ENCODE measurements at regions not wholly inside any gene's neighbourhood (a gene's known extent, or its start where the extent isn't known, plus 50 kb on each side); places are given as distances from the start of the nearest gene placed in this dataset.

GRCh38 chr7:96638669-96639068, 71.0 kb downstream of the SEM1 start (continued):
- TF ChIP-seq RUNX3 (IDR thresholded peaks at IDR 0.05; ENCODE audit: low read length), result no peak
- no peak for TF ChIP-seq STAT1 (conservative IDR thresholded peaks at IDR 0.05)
- TF ChIP-seq HDAC2 (IDR thresholded peaks at IDR 0.05), result no peak
- TF ChIP-seq, protein P1, sequence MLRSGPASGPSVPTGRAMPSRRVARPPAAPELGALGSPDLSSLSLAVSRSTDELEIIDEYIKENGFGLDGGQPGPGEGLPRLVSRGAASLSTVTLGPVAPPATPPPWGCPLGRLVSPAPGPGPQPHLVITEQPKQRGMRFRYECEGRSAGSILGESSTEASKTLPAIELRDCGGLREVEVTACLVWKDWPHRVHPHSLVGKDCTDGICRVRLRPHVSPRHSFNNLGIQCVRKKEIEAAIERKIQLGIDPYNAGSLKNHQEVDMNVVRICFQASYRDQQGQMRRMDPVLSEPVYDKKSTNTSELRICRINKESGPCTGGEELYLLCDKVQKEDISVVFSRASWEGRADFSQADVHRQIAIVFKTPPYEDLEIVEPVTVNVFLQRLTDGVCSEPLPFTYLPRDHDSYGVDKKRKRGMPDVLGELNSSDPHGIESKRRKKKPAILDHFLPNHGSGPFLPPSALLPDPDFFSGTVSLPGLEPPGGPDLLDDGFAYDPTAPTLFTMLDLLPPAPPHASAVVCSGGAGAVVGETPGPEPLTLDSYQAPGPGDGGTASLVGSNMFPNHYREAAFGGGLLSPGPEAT (IDR thresholded peaks at IDR 0.05; ENCODE audit: low read depth), result no peak
- no peak for TF ChIP-seq TCF12 (IDR thresholded peaks at IDR 0.05; ENCODE audit: low read depth, low read length)
- no peak for TF ChIP-seq SIX5 (IDR thresholded peaks at IDR 0.05; ENCODE audit: low read depth, low read length, severe bottlenecking)

GRCh38 chr7:96637522-96637921, 72.1 kb downstream of the SEM1 start:
- no peaks in the 10 kb centered on the region for H3K79me2 ChIP-seq (ENCODE audit: control insufficient read depth, insufficient read depth, low read length)
- ChIA-PET SMC1A (ENCODE audit: uncharacterized antibody, unreplicated experiment) (no interaction called here), POLR2A (no interaction called here), RAD21 (ENCODE audit: unreplicated experiment) (no interaction called here), CTCF (no interaction called here)
- BruUV-seq (replicated peaks), result no TSS peak
- H3K9ac ChIP-seq (ENCODE audit: control insufficient read depth, insufficient read depth, low read length), result no peak overlapping the region
- no peak overlapping the region for H3K27ac ChIP-seq (ENCODE audit: control insufficient read depth, insufficient read depth)
- H3K4me2 ChIP-seq (ENCODE audit: control insufficient read depth, insufficient read depth), result no peak overlapping the region
- H3K9me3 ChIP-seq (replicated peaks; ENCODE audit: control insufficient read depth, insufficient read depth, low read length), result no peaks in the 10 kb centered on the region
- intact Hi-C loops (cut with micrococcal nuclease; ENCODE audit: unreplicated experiment), result no loop called here
- no peak for TF ChIP-seq BMI1 (IDR thresholded peaks at IDR 0.05; ENCODE audit: borderline replicate concordance)
- no peak for TF ChIP-seq EGR1 (IDR thresholded peaks at IDR 0.05; ENCODE audit: borderline replicate concordance in 1 of 2, low read depth in 2 of 2, low read length in 2 of 2)
- TF ChIP-seq YBX1 (IDR thresholded peaks at IDR 0.05), result no peak
- no peaks in the 10 kb centered on the region for H3K4me1 ChIP-seq (ENCODE audit: control insufficient read depth, insufficient read depth, low read length)
- no peaks in the 10 kb centered on the region for H3K36me3 ChIP-seq (ENCODE audit: control insufficient read depth in 2 of 2, insufficient read depth in 2 of 2, low read length in 1 of 2)
- H3K27me3 ChIP-seq (replicated peaks in 1 of 2; ENCODE audit: control insufficient read depth in 2 of 2, insufficient read depth in 2 of 2, low read length in 1 of 2), result no peaks in the 10 kb centered on the region; a peak in 1 of 4 replicates
- in situ Hi-C loops (cut with MboI), result no loop called here
- no peak for ATAC-seq
- DNase-seq (ENCODE audit: low read depth, low spot score), result no peak
- no peak overlapping the region for H2AFZ ChIP-seq (ENCODE audit: control insufficient read depth, low read depth, low read length)
- FAIRE-seq, result no peak
- no peak overlapping the region for H3K4me3 ChIP-seq
- H4K20me1 ChIP-seq (ENCODE audit: control insufficient read depth, insufficient read depth), result no peaks in the 10 kb centered on the region

Measured in GM12878 (cell line).